ENCODE measurements at regions not wholly inside any gene's neighbourhood (a gene's known extent, or its start where the extent isn't known, plus 50 kb on each side); places are given as distances from the start of the nearest gene placed in this dataset.

DNA sequence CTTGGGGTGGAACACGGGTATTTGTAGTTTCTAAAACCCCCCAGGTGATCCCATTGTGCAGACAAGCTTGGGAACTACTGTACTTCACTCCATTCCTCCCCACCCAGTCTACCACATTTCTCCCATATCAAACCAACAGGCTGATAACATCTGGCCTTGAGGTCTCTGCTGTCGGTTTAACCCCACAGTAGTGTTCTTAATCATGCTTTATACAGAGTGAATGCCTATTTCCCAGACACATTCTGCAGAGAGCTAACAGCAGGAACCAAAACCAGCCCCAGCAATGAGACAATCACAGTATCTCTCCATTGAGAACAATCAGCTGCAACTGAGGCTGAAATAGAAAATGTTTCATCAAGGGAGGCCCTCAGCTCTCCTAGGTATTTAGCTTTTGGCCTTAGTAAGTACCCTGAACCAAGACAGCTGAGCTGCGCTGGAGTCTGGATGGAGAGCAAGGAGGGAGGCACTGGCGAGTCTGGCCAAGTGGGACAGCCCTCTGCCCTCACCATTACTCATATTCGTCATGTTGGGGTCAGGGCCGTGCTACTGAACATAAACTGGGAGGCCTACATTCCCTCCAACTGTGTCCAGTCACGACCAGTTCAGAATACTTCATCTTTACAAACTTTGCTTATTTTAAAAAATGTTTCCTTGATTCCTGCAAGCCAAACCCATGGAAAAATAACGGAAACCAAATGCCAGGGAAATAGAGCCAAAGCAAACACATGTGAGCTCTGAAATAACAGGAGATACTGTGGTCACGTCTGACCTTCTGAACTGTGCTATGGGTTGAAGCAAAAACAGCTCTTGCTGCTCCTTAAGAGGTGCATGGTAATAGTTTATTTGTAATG lies 81.0 kb downstream of the CCDC34 start:
- H3K36me3 Mint-ChIP-seq, result no peaks in the 10 kb centered on the region
- Histone ChIP-seq H3K4me1 (peaks cover 7% of the 10 kb centered on the region), H3K27ac (no peak overlapping the region), H3K27me3 (no peaks in the 10 kb centered on the region), H3K9ac (no peak overlapping the region), H3K9me3 (ENCODE audit: low read depth) (no peaks in the 10 kb centered on the region), H2AFZ (replicated peaks) (peak overlapping the region; percentile 89), H3F3A (ENCODE audit: low read depth) (peaks cover 3% of the 10 kb centered on the region), H3K4me3 (no peak overlapping the region), H3K36me3 (no peaks in the 10 kb centered on the region), H4K20me1 (ENCODE audit: low read depth) (no peaks in the 10 kb centered on the region), H3K79me2 (ENCODE audit: low read depth) (no peaks in the 10 kb centered on the region), H3K4me2 (no peak overlapping the region)
- H3K4me1 Mint-ChIP-seq, result peaks cover 5% of the 10 kb centered on the region
- no peak for DNase-seq (ENCODE audit: low spot score)
- TF ChIP-seq EZH2 (IDR thresholded peaks at IDR 0.05), result no peak
- TF ChIP-seq, protein P1, sequence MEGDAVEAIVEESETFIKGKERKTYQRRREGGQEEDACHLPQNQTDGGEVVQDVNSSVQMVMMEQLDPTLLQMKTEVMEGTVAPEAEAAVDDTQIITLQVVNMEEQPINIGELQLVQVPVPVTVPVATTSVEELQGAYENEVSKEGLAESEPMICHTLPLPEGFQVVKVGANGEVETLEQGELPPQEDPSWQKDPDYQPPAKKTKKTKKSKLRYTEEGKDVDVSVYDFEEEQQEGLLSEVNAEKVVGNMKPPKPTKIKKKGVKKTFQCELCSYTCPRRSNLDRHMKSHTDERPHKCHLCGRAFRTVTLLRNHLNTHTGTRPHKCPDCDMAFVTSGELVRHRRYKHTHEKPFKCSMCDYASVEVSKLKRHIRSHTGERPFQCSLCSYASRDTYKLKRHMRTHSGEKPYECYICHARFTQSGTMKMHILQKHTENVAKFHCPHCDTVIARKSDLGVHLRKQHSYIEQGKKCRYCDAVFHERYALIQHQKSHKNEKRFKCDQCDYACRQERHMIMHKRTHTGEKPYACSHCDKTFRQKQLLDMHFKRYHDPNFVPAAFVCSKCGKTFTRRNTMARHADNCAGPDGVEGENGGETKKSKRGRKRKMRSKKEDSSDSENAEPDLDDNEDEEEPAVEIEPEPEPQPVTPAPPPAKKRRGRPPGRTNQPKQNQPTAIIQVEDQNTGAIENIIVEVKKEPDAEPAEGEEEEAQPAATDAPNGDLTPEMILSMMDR (IDR thresholded peaks at IDR 0.05), result no peak
- no peak for TF ChIP-seq EZH2phosphoT487 (IDR thresholded peaks at IDR 0.05)
- peaks cover 5% of the 10 kb centered on the region for H3K27me3 Mint-ChIP-seq (ENCODE audit: insufficient read depth, low read depth)
- no peak overlapping the region for H3K27ac Mint-ChIP-seq
- H3K4me3 Mint-ChIP-seq, result no peak overlapping the region
- H3K9me3 Mint-ChIP-seq, result no peaks in the 10 kb centered on the region

DNA sequence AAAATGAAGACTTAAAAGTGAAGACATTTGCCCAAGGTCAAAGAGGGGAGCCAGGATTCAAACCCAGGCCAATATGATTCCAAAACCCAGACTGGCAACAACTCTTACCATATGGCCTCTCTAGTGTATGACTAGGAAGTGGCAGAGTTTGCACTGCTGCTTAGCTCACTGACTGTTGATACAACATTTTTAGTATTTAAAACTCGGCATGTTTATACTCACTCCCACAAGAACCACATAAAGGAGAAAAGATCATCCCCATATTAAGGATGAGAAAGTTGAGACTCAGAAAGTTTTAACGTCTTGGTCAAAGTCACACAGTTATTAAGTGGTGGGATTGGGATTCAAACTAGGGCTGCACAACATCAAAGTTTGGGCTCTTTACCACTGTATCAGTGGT lies 81.7 kb downstream of the CCDC34 start:
- no peaks in the 10 kb centered on the region for H4K20me1 ChIP-seq (ENCODE audit: low read depth)
- no peak overlapping the region for H3K4me3 ChIP-seq
- H3K27me3 Mint-ChIP-seq (ENCODE audit: insufficient read depth, low read depth), result peaks cover 5% of the 10 kb centered on the region
- H3K36me3 ChIP-seq, result no peaks in the 10 kb centered on the region
- H3F3A ChIP-seq (ENCODE audit: low read depth), result peaks cover 3% of the 10 kb centered on the region
- H3K4me2 ChIP-seq, result no peak overlapping the region
- H2AFZ ChIP-seq (replicated peaks), result no peak overlapping the region
- no peak overlapping the region for H3K27ac ChIP-seq
- no peaks in the 10 kb centered on the region for H3K79me2 ChIP-seq (ENCODE audit: low read depth)
- no peaks in the 10 kb centered on the region for H3K36me3 Mint-ChIP-seq
- H3K4me3 Mint-ChIP-seq, result no peak overlapping the region
- no peak for DNase-seq (ENCODE audit: low spot score)
- H3K4me1 ChIP-seq, result peaks cover 7% of the 10 kb centered on the region
- H3K4me1 Mint-ChIP-seq, result peaks cover 5% of the 10 kb centered on the region
- H3K9me3 Mint-ChIP-seq, result no peaks in the 10 kb centered on the region
- H3K9ac ChIP-seq, result no peak overlapping the region
- H3K9me3 ChIP-seq (ENCODE audit: low read depth), result no peaks in the 10 kb centered on the region
- no peak overlapping the region for H3K27ac Mint-ChIP-seq
- TF ChIP-seq, protein P1 (IDR thresholded peaks at IDR 0.05), result no peak
- TF ChIP-seq EZH2 (IDR thresholded peaks at IDR 0.05) (no peak), EZH2phosphoT487 (IDR thresholded peaks at IDR 0.05) (no peak)
- no peaks in the 10 kb centered on the region for H3K27me3 ChIP-seq

DNA sequence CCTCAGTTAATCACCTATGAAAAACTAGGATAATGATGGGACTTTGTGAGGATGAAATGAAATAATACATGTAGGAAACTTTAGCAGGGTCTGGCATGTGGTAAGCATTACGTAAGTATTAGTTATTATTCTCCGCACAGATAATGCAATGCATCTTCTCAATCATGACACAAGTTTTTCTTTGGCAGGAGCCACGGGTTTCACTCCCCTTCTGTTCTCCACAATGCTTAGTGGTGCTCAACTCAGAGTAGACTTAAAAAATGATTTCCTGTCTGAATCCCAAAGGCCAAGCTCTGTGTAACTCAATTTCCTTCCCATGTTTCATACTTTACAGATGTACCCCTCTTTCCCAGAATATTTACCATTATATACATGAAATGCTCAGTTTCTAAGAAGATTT lies 82.9 kb downstream of the CCDC34 start:
- Histone ChIP-seq H3F3A (ENCODE audit: low read depth) (peaks cover 3% of the 10 kb centered on the region), H3K36me3 (no peaks in the 10 kb centered on the region), H2AFZ (replicated peaks) (no peak overlapping the region), H3K9ac (no peak overlapping the region), H3K9me3 (ENCODE audit: low read depth) (no peaks in the 10 kb centered on the region), H4K20me1 (ENCODE audit: low read depth) (no peaks in the 10 kb centered on the region), H3K4me3 (no peak overlapping the region), H3K4me1 (peaks cover 7% of the 10 kb centered on the region), H3K27ac (no peak overlapping the region), H3K79me2 (ENCODE audit: low read depth) (no peaks in the 10 kb centered on the region), H3K27me3 (no peaks in the 10 kb centered on the region), H3K4me2 (no peak overlapping the region)
- H3K36me3 Mint-ChIP-seq, result no peaks in the 10 kb centered on the region
- peaks cover 5% of the 10 kb centered on the region for H3K27me3 Mint-ChIP-seq (ENCODE audit: insufficient read depth, low read depth)
- DNase-seq (ENCODE audit: low spot score), result no peak
- H3K27ac Mint-ChIP-seq, result no peak overlapping the region
- peaks cover 5% of the 10 kb centered on the region for H3K4me1 Mint-ChIP-seq
- H3K9me3 Mint-ChIP-seq, result no peaks in the 10 kb centered on the region
- TF ChIP-seq EZH2 (IDR thresholded peaks at IDR 0.05), result no peak
- TF ChIP-seq EZH2phosphoT487 (IDR thresholded peaks at IDR 0.05), result no peak
- TF ChIP-seq, protein P1 (IDR thresholded peaks at IDR 0.05), result no peak
- H3K4me3 Mint-ChIP-seq, result no peak overlapping the region
